K562 (cell line): ENCODE measurements at regions not wholly inside any gene's neighbourhood (a gene's known extent, or its start where the extent isn't known, plus 50 kb on each side); places are given as distances from the start of the nearest gene placed in this dataset.
A peak's percentile ranks its signal among the peaks of the same experiment; 100 is the strongest.

ENCODE experiments used
- ATAC-seq: fragments of 200-7000 bp; cut with Tn5 transposase; 3 replicates; pipeline ENCODE4 v1.9.1; 2020; ENCODE audit warnings: moderate library complexity
- BruUV-seq: library from RNA; stranded (reverse); fragments of 400-500 nt; replicated peaks from 2 replicates; lab custom pipeline; 2021; lab: Mats Ljungman, UMichigan
- CTCF ChIA-PET: fragments of 300-600 bp; formaldehyde crosslinking; extraction: SDS; loops from one replicate; lab custom pipeline; 2021; ENCODE audit warnings: low intra/inter-chr PET ratio; lab: Yijun Ruan, JAX
- POLR2A ChIA-PET: fragments of 300-600, 350-650 bp; sonication (Branson Sonifier 250); formaldehyde crosslinking; extraction: SDS; loops from one replicate; lab custom pipeline; 2021; ENCODE audit warnings: antibody characterized with exemption, inconsistent platforms; lab: Yijun Ruan, JAX
- DNase-seq, 4 experiments: peaks; one replicate each; pipeline versions ENCODE4 v3.0.0 to v3.0.0-alpha.2; 2011 to 2018; ENCODE audit warnings: low spot score in 3 of 4, mixed read lengths in 3 of 4; ENCODE audit errors: extremely low read depth in 1 of 4
- FAIRE-seq: peaks from 2 replicates; lab custom pipeline; 2011; peaks lifted over from hg19 to GRCh38; lab: Jason Lieb, UNC
- H2AFZ ChIP-seq: 2 replicates; pipeline ENCODE4 v1.6.0; 2011; ENCODE audit warnings: low read depth, low read length, control low read depth, inconsistent platforms
- H3K27ac ChIP-seq: fragments of 200-600 bp; 3 replicates; pipeline ENCODE4 v1.8.0; 2011; ENCODE audit warnings: low read depth, mild to moderate bottlenecking, control low read depth, inconsistent platforms, low read length, moderate library complexity, mixed read lengths; ENCODE audit errors: extremely low read depth
- H3K27me3 ChIP-seq, 2 experiments: fragments of 300-600 bp in 1 of 2; 2 replicates in 1 of 2; 3 replicates in 1 of 2; pipeline versions ENCODE4 v1.6.0 to v1.8.0; 2011; ENCODE audit warnings: inconsistent platforms in 2 of 2, low read length in 2 of 2, mild to moderate bottlenecking in 1 of 2, mixed read lengths in 1 of 2, moderate library complexity in 1 of 2; ENCODE audit not compliant: control insufficient read depth in 2 of 2, insufficient read depth in 2 of 2
- H3K36me3 ChIP-seq: fragments of 300-600 bp; 3 replicates; pipeline ENCODE4 v1.8.0; 2011; ENCODE audit warnings: mild to moderate bottlenecking, low read length, inconsistent platforms; ENCODE audit not compliant: control insufficient read depth, insufficient read depth
- H3K4me1 ChIP-seq, 2 experiments: fragments of 200-600 bp in 1 of 2; replicated peaks in 1 of 2; 2 replicates in 1 of 2; 3 replicates in 1 of 2; pipeline versions ENCODE4 v1.5.1 to v1.8.0; 2011; ENCODE audit warnings: inconsistent platforms in 2 of 2, low read length in 2 of 2, mild to moderate bottlenecking in 1 of 2, mixed read lengths in 1 of 2, moderate library complexity in 1 of 2; ENCODE audit not compliant: control insufficient read depth in 2 of 2, insufficient read depth in 2 of 2
- H3K4me2 ChIP-seq: 2 replicates; pipeline ENCODE4 v1.6.1; 2011; ENCODE audit warnings: low read length, control low read depth, inconsistent platforms, mixed read lengths; ENCODE audit not compliant: insufficient read depth
- H3K4me3 ChIP-seq: fragments of 200-600 bp; sonication (generic), shearing (Covaris generic); 2 replicates; pipeline ENCODE4 v1.5.1; 2016; ENCODE audit warnings: control low read depth, inconsistent platforms
- H3K79me2 ChIP-seq: fragments of 200-600 bp; 3 replicates; pipeline ENCODE4 v1.8.0; 2011; ENCODE audit warnings: low read length, inconsistent platforms; ENCODE audit not compliant: control insufficient read depth, insufficient read depth
- H3K9ac ChIP-seq, 2 experiments: 2 replicates each; pipeline versions ENCODE4 v1.6.0 to v1.6.1; 2011; ENCODE audit warnings: low read depth in 2 of 2, low read length in 2 of 2, control low read depth in 1 of 2, inconsistent platforms in 1 of 2, mild to moderate bottlenecking in 1 of 2, mixed read lengths in 1 of 2; ENCODE audit not compliant: insufficient read depth in 1 of 2
- H3K9me1 ChIP-seq: one replicate; pipeline ENCODE4 v1.6.0; 2011; ENCODE audit warnings: inconsistent platforms, mild to moderate bottlenecking, low read length, moderate library complexity; ENCODE audit not compliant: control insufficient read depth, insufficient read depth
- H3K9me3 ChIP-seq: replicated peaks from 2 replicates; pipeline ENCODE4 v1.5.1; 2011; ENCODE audit warnings: low read depth, low read length, inconsistent platforms; ENCODE audit not compliant: control insufficient read depth, insufficient read depth
- H4K20me1 ChIP-seq: replicated peaks from 2 replicates; pipeline ENCODE4 v1.6.1; 2011; ENCODE audit warnings: low read length, inconsistent platforms, mixed read lengths; ENCODE audit not compliant: control insufficient read depth, insufficient read depth
- BRF2 ChIP-seq: IDR thresholded peaks from 3 replicates; pipeline ENCODE4 v1.6.1; 2011; ENCODE audit warnings: borderline replicate concordance, mild to moderate bottlenecking; ENCODE audit not compliant: insufficient read length, insufficient read depth
- C11orf30 ChIP-seq: fragments of 450-650 bp; IDR thresholded peaks from 2 replicates; pipeline ENCODE4 v1.6.1; 2016; ENCODE audit warnings: low read depth, mild to moderate bottlenecking
- FOXJ3 ChIP-seq: sonication (generic); formaldehyde crosslinking; IDR thresholded peaks from 2 replicates; pipeline ENCODE4 v1.4.0; 2020; ENCODE audit warnings: mild to moderate bottlenecking, missing genetic modification reagents
- HDAC8 ChIP-seq: fragments of 450-650 bp; IDR thresholded peaks from 2 replicates; pipeline ENCODE4 v1.6.1; 2016; ENCODE audit warnings: mild to moderate bottlenecking, missing genetic modification characterization, moderate library complexity, missing compliant biosample characterization
- MAFF ChIP-seq: IDR thresholded peaks from 2 replicates; pipeline ENCODE4 v1.6.1; 2012; ENCODE audit warnings: low read length, improper control_type of control experiment
- MAFG ChIP-seq: fragments of 450-650 bp; conservative IDR thresholded peaks from 2 replicates; pipeline ENCODE4 v1.6.1; 2016; ENCODE audit warnings: missing genetic modification characterization, missing compliant biosample characterization
- MAFK ChIP-seq: IDR thresholded peaks from 2 replicates; pipeline ENCODE4 v1.6.1; 2011; ENCODE audit warnings: low read length, improper control_type of control experiment
- TRIM28 ChIP-seq: fragments of 450-650 bp; IDR thresholded peaks from 2 replicates; pipeline ENCODE4 v1.6.1; 2017
- ZKSCAN3 ChIP-seq: fragments of 250-450 bp; sonication (Bioruptor Pico); IDR thresholded peaks from 2 replicates; pipeline ENCODE4 v1.4.0; 2020
- ZNF316 ChIP-seq: fragments of 450-650 bp; IDR thresholded peaks from 2 replicates; pipeline ENCODE4 v1.6.1; 2016
- ZNF764 ChIP-seq: fragments of 250-450 bp; sonication (Bioruptor Pico); IDR thresholded peaks from 2 replicates; pipeline ENCODE4 v1.4.0; 2020; ENCODE audit warnings: low read depth, mild to moderate bottlenecking, moderate library complexity
- WGBS: fragments of 100-300 bp; shearing (Covaris generic); methylation state at CpG from one replicate; pipeline ENCODE4 v1.1.6; 2016; ENCODE audit warnings: low coverage, mixed read lengths; ENCODE audit not compliant: insufficient coverage; ENCODE audit errors: missing lambda C conversion rate; 5-methylcytosine and 5-hydroxymethylcytosine counted together
- in situ Hi-C: fragments of 300-500 bp; cut with MboI; formaldehyde crosslinking; loops from 4 replicates; pipeline ENCODE4 v1.15.0; 2018; ENCODE audit warnings: inconsistent platforms, mixed read lengths
- intact Hi-C: fragments of 100-400 bp; cut with micrococcal nuclease; formaldehyde crosslinking; loops from 2 replicates; pipeline ENCODE4 v1.14.2; 2022

DNA sequence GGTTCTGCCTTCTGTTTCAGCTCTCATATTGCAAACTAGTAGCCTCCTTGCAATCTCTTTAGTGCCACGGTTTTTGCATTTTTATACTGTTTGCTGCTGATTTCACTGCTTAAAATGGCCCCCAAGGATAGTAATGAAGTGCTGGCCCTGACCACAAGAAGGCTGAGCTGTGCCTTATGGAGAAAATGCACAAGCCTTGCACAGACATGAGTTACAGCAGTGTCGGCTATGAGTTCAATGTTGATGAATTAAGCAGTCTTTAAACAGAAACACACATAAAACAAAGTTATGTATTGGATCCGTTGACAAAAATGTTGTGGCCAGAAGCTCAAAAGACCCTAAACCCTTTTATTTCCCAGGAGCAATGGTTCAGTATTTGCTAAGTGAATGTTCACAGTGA lies 210.6 kb upstream of the DYNLRB2 start (continued):
- TF ChIP-seq BRF2: no peak
- no peak for TF ChIP-seq TRIM28

- Histone ChIP-seq H3K27me3 (peaks cover 4 to 11% of the 10 kb centered on the region in 2 experiments; a peak in 3 of 5 replicates), H3K79me2 (no peaks in the 10 kb centered on the region), H3K9ac (no peak overlapping the region), H3K9me1 (no peaks in the 10 kb centered on the region), H3K27ac (no peak overlapping the region), H3K9me3 (no peaks in the 10 kb centered on the region), H3K36me3 (no peaks in the 10 kb centered on the region), H3K4me3 (no peak overlapping the region), H4K20me1 (no peaks in the 10 kb centered on the region; the same call in 1 of the 2 replicates), H3K4me2 (no peak overlapping the region), H3K4me1 (no peaks in the 10 kb centered on the region), H2AFZ (no peak overlapping the region)
- FAIRE-seq: no peak
- no peak for ATAC-seq
- ChIA-PET POLR2A (no interaction called here), CTCF (no interaction called here)
- DNase-seq: no peak
- peak; percentile 87 for TF ChIP-seq ZNF316
- TF ChIP-seq MAFF: peak; percentile 74
- no peak for TF ChIP-seq ZKSCAN3
- no peak for TF ChIP-seq HDAC8 (tag)
- TF ChIP-seq ZNF764 (CRISPR knock-in tag): no peak
- peak; percentile 73 for TF ChIP-seq C11orf30
- TF ChIP-seq MAFG: peak; percentile 66
- no peak for TF ChIP-seq FOXJ3
- peak; percentile 71 for TF ChIP-seq MAFK
- WGBS: 0% methylated on average over 1 of the region's 1 CpG
- BruUV-seq: no TSS peak
- intact Hi-C loops (no loop called here), in situ Hi-C loops (no loop called here)
Observed at GRCh38 chr16:80327740-80328139, 213.1 kb upstream of the DYNLRB2 start.
